ENCODE measurements at regions not wholly inside any gene's neighbourhood (a gene's known extent, or its start where the extent isn't known, plus 50 kb on each side); places are given as distances from the start of the nearest gene placed in this dataset.
A peak's percentile ranks its signal among the peaks of the same experiment; 100 is the strongest.
"Not testable (repeated sequence)": the region's sequence is repeated elsewhere in the genome, so short reads cannot be mapped to it uniquely, and the experiment has no call there.

- peak; percentile 3 for DNase-seq
- no CpG with 5 or more reads among the region's 12 CpGs for WGBS (ENCODE audit: extremely low coverage, insufficient coverage, low lambda C conversion rate)
Measured at GRCh38 chr16:90166679-90167556, 89.8 kb upstream of the PRDM7 start.

GRCh38 chr16:90151027-90151426 lies 73.9 kb upstream of the PRDM7 start:
- not testable (repeated sequence) for H3K56ac ChIP-seq (ENCODE audit: low read length); H3K79me2 ChIP-seq (ENCODE audit: control insufficient read depth, insufficient read depth, low read length); H3K4me1 ChIP-seq (ENCODE audit: control insufficient read depth, low read depth, low read length); H3K4ac ChIP-seq (ENCODE audit: low read depth, low read length); H3K36me3 ChIP-seq (ENCODE audit: control insufficient read depth, insufficient read depth, low read length); H3K27me3 ChIP-seq (ENCODE audit: insufficient read depth, low read length, poor library complexity); H3K18ac ChIP-seq (ENCODE audit: low read length); H3K79me1 ChIP-seq (ENCODE audit: low read length); H4K8ac ChIP-seq (ENCODE audit: low read depth, low read length); DNase-seq; H3K27ac ChIP-seq (ENCODE audit: low read depth, low read length); H2BK15ac ChIP-seq (replicated peaks; ENCODE audit: low read depth); H3K4me3 ChIP-seq (ENCODE audit: low read length); H3K23ac ChIP-seq (ENCODE audit: low read length); H2BK5ac ChIP-seq (ENCODE audit: low read length); H3K4me2 ChIP-seq (ENCODE audit: low read length); H2AK5ac ChIP-seq (ENCODE audit: low read length); H4K5ac ChIP-seq (ENCODE audit: low read length); H3K9ac ChIP-seq (ENCODE audit: low read length); H2BK120ac ChIP-seq (ENCODE audit: low read depth, low read length)
- no CpG with 5 or more reads among the region's 4 CpGs for WGBS (ENCODE audit: extremely low coverage, insufficient coverage, low lambda C conversion rate)

More at GRCh38 chr16:90166679-90167556, 89.8 kb upstream of the PRDM7 start:
- not testable (repeated sequence) for H3K4me2 ChIP-seq (ENCODE audit: low read length); H3K9ac ChIP-seq (ENCODE audit: low read length); H2BK5ac ChIP-seq (ENCODE audit: low read length); H2AK5ac ChIP-seq (ENCODE audit: low read length); H3K4me1 ChIP-seq (ENCODE audit: control insufficient read depth, low read depth, low read length); H3K4ac ChIP-seq (ENCODE audit: low read depth, low read length); H3K18ac ChIP-seq (ENCODE audit: low read length); H4K8ac ChIP-seq (ENCODE audit: low read depth, low read length); H4K5ac ChIP-seq (ENCODE audit: low read length); H3K4me3 ChIP-seq (ENCODE audit: low read length); H3K79me2 ChIP-seq (ENCODE audit: control insufficient read depth, insufficient read depth, low read length); H3K27ac ChIP-seq (ENCODE audit: low read depth, low read length); H3K56ac ChIP-seq (ENCODE audit: low read length); H3K23ac ChIP-seq (ENCODE audit: low read length); H2BK15ac ChIP-seq (replicated peaks; ENCODE audit: low read depth); H3K27me3 ChIP-seq (ENCODE audit: insufficient read depth, low read length, poor library complexity); H3K79me1 ChIP-seq (ENCODE audit: low read length); H3K36me3 ChIP-seq (ENCODE audit: control insufficient read depth, insufficient read depth, low read length); H2BK120ac ChIP-seq (ENCODE audit: low read depth, low read length)
